HG02970 (cell line): ENCODE measurements at regions not wholly inside any gene's neighbourhood (a gene's known extent, or its start where the extent isn't known, plus 50 kb on each side); places are given as distances from the start of the nearest gene placed in this dataset.

ENCODE experiments used
- ATAC-seq: cut with Tn5 transposase; IDR thresholded peaks from one replicate; pipeline ENCODE4 v1.9.1; 2021; ENCODE audit warnings: mild to moderate bottlenecking, moderate library complexity, moderate number of reproducible peaks; ENCODE audit not compliant: unreplicated experiment, low FRiP score

DNA sequence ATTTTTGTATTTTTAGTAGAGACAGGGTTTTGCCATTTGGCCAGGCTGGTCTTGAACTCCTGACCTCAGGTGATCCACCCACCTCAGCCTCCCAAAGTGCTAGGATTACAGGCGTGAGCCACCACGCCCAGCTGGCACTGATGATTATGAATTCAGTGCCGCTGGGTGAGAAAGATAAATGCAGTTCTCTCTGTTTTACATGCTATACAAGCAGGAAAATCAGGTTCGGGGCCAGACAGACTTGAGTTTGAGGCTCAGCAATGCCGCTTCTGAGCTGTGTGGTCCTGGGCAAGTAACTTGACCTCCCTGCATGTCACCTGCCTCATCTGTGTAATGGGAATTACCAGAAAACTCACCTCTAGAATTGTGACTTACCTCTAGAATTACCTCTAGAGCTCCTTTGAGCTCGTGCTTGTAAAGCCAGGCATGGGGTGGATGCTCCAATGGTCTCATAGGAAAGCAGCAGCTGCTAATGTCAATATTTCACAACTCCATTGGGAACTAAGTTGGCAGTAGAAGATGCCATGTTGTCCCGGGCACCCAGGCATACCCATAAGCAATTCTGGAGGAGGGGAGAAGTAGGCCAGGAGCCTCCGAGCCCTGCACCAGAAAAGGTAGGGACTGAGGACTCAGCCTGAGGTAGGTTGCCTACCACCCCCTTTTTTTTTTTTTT is 119.8 kb upstream of the SLC25A33 start:
- ATAC-seq, result no peak

DNA sequence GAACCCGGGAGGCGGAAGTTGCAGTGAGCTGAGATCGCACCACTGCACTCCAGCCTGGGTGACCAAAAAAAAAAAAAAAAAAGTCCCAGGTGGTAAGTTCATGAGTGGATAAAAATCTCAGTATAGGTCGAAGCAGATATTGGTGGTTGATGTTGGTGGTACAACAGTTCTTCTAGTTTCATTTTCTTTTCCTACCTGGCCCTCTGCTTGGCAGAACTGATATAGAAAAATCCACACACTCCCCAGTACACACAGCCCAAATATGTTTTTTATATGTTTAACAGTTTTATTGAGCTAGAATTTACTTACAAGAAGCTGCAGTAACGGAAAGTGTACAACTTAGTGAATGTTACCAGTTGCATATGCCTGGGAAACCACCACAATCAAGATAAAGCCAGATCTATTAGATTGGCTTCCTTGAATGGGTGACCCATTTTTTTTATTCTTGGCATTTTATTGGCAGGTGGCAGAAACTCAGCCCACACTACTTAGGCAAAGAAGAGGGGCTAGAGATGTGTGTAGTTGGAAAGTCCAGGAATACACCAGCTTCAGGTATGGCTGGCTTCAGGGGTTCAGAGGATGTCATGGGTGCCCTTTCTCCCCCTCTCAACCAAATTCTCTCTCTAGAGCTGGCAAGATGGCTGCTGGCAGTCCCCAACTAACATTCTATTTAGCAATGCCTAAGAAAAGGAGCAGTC is 118.3 kb upstream of the SLC25A33 start:
- ATAC-seq, result no peak

DNA sequence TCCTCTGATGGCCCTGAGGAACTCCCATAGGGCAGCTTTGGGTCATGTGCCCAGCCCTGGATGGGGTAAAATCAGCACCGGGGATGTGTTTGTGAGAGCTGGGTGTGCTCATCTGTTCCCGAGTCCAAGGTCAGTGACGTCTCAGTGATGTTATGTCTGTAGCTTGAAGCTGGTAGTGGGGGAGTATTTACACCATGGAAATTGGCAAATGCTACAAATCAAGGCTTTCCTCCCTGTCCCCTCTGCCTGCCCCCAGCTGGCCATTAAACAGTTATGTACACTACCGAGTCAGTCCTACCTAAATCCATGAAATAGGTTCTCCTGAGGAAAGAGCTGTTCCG is 117.8 kb upstream of the SLC25A33 start:
- no peak for ATAC-seq

DNA sequence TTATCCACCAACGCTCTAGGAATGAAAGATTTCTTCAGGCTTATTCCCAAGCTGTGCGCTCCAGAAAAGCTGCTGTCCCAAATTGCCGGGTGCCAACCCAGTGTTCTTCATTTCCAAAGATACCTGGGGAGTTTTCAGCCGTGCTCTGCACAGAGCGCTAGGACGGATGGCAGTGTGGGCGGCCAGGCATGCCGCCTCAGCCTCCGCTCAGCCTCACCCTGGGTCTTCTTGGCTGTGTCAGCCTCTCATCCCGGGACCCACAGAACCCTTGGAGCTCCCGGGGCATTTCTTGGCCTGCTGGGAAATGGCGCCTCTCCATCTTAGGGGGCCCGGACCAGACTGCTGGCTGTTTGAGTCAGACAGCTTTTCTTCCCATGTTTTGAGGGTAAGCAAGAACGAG is 116.9 kb upstream of the SLC25A33 start:
- ATAC-seq, result no peak

DNA sequence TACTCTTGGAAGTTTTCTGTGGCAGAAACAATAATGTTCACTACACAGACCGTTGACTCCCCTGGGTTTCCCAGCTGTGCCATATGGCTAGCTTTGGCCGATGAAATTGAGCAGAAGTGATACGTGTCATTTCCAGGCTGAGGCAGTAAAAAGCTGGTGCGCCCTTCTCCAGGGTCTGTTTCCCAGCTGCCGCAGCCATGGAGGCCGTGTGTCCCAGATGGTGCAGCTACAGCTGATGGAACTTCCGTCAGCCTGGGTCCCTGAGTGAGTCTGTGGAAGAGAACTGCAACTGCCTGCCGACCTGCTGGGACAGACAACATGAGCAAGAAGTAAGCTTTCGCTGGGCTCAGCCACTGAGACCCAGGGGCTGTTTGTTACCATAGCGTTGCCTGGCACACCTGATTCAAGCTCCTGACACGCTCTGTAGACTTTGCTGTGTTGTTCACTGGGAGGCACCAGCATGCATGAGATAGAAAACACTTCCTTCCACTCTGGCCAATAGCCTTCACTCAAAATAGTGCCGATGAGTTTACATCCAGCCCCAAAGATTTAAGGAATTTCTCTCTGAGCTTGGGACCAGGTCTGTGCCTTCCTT is 116.3 kb upstream of the SLC25A33 start:
- ATAC-seq, result no peak

- ATAC-seq, result no peak
Measured at GRCh38 chr1:9424261-9424660, 115.0 kb upstream of the SLC25A33 start.

DNA sequence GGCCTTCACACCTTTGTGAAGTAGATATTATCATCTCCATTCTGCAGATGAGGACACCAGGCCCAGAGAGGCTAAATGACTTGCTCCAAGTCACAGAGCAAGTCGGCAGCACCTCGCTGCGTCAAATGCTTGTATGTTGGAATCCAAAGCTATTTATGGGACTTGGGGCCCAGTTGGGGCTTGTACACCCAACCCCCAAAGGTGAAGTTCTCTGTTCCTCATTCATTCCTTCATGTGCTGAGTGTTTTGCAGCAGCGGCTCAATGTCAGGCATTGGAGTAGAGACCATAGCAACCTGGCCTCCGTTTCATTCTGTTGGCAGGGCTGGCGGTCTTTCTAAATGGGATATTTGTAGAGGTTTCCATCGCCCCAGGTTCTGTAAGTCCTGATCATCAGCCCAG is 113.4 kb upstream of the SLC25A33 start:
- ATAC-seq, result peak; percentile 4

DNA sequence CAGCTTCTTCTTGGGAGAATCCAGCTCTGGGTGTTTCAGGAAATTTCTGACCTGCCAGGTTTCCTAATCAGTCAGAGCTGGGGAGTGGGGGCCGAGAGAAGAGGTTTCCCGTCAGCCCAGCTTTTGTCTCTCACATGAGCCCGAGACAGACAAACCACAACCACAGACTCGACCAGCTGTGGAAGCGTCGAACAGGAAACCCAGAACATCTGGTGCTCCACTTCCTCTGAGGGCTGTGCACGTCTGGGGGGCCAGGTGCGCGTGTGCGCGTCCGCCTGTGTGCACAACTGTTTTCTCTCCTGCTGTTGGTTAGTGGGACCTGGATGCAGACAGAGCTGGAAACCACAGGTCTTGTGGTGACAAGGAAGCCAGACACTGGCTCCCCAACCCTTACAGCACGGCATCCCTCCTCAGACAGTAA is 113.0 kb upstream of the SLC25A33 start:
- peak; percentile 43 for ATAC-seq

DNA sequence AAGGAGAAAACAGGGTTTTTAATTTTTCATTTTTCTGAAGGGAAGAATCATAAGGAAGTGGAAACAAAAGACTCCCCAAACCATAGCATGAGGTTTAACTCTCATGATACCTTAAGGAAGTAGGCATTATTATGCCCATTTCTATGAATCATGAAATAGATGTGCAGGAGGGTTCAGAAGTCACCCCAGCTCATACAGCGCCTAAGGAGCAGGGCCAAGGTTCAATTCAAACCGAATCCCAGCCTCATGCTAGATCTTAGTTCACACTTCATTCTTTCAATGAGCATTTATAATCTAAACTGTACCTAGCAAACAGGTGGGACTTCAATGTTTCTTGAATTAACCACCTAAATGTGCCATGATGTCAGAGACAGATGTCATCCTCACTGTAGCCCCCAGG is 111.9 kb upstream of the SLC25A33 start:
- ATAC-seq, result no peak

DNA sequence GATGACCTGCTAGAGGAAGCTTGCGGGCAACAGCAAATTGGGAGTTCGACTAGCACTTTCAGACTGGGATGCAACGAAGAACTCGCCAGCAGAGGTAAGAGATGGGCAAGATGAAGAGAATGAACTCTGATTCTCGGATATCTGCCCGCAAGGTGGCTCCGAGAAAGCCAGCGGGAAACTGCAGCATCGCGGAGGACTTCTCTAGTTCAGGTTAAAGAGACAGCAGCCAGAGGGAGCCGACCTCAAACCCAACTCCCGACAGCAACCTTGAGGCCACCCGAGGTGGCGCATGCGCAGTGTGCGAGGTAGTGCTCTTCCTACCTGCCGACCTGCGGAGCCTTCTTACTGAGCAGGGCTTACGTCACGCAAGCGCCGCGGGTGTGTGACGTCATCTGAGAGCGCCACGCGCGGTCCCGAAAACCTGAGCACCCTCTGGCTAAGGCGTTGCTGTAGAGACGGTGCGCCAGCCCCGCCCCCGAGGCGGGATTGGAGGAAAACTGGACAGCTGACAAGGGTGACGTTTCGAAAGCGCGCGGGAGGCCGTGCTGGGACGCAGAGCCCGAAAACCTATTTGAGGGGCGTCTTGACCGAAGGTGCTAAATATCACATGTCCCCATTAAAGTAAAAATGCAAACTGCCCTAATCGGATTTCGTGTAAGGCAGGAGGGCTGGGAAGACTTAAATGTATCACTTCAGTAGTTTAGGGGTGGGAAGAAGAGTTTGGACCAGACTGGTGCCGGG is 110.5 kb upstream of the SLC25A33 start:
- ATAC-seq, result peak; percentile 77

DNA sequence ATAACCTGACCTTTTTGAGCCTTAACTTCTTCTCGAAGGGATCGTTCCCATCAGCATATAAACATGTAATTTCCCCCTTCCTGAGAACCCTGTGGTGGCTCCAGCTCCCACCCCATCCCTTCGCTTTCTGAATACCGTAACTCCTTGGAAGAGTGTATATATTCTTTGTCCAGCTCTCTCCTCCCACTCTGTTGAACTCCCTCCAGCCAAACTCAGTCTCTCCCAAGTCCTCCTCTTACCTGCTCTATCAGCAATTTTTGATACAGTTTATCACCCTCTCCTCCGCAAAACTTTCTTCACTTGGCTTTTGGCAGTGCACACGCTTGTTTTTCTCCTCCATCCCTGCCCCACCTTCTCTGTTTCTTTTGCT is 109.9 kb upstream of the SLC25A33 start:
- no peak for ATAC-seq

- ATAC-seq, result no peak
Measured at GRCh38 chr1:9434247-9435152, 104.8 kb upstream of the SLC25A33 start.

- ATAC-seq, result no peak
Measured at GRCh38 chr1:9435153-9435636, 104.1 kb upstream of the SLC25A33 start.

GRCh38 chr1:9435854-9436640 is 103.2 kb upstream of the SLC25A33 start:
- no peak for ATAC-seq

DNA sequence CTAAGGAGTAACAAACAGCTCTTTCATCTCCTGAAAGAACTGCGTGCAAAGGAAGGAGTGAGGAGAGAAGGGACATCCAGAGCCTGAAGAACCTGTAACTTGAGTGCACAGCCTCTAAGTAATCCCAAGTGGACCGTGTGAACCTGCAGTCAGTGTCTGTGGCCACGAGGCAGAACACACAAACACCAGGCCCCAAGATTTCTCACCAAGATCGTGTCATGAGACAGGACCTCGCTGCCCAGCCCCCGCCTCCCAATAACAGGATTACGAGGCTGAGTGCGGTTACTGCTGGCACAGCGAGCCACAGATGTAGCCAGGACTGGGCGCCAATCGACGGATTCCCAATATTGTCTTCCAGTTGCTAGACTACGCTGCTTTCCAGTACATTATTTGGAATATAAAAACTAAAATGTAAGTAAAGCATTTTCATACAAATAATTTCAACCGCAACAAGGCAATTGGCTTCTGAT is 101.3 kb upstream of the SLC25A33 start:
- no peak for ATAC-seq

- no peak for ATAC-seq
Measured at GRCh38 chr1:9438431-9439073, 100.7 kb upstream of the SLC25A33 start.

DNA sequence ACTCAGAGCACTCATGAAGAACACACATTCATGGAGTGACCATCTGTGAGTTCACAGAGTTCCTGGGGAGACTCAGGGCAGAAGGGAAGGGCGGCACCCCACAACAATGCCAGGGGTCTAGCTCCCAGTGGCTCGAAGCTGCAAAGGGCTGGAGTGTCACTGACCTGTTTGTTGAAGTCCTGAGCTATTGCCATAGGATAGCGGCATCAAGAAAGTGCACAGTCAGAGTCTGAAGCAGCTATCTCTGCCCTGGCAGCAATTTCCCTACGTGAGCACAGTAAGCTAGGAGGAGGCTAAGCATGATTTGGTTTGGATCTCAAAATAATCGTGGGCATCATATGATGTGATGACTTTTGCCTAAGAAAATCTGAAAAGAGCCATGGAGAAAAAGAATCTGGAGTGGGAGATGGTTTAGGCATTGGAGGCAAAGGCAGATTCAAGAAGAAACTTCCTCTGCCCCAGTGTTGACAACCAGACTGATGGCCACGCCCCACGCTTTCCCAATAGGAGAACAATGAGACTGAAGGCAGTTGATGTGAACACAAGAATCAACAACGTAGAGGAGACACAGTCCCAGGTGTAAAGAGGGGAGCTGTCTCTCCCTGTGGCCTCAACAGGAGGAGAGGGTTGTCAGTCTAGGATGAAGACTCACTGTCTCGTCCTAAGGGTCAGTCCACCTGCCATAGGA is 100.0 kb upstream of the SLC25A33 start:
- no peak for ATAC-seq

- ATAC-seq, result no peak
Measured at GRCh38 chr1:9440261-9440660, 99.0 kb upstream of the SLC25A33 start.
